ENCODE measurements at regions not wholly inside any gene's neighbourhood (a gene's known extent, or its start where the extent isn't known, plus 50 kb on each side); places are given as distances from the start of the nearest gene placed in this dataset.

- Histone ChIP-seq H3K79me2 (ENCODE audit: insufficient read depth, low read length) (no peaks in the 10 kb centered on the region), H3K23me2 (ENCODE audit: insufficient read length, low read depth, low read length, poor library complexity, severe bottlenecking) (no peaks in the 10 kb centered on the region), H4K8ac (replicated peaks; ENCODE audit: insufficient read length, low read depth, low read length) (no peak overlapping the region), H2BK12ac (ENCODE audit: insufficient read length, low read depth, low read length) (no peak overlapping the region), H3K18ac (ENCODE audit: insufficient read length, low read depth, low read length) (no peak overlapping the region), H2BK20ac (ENCODE audit: low read depth, low read length, poor library complexity, severe bottlenecking) (no peak overlapping the region), H2AK5ac (ENCODE audit: insufficient read length, low read length) (no peak overlapping the region), H2BK15ac (ENCODE audit: low read depth, low read length) (no peak overlapping the region), H3T11ph (ENCODE audit: low read length) (no peak overlapping the region), H2AFZ (ENCODE audit: low read length) (no peak overlapping the region), H3K9ac (ENCODE audit: extremely low read depth, insufficient read length, low read length) (no peak overlapping the region), H2BK120ac (ENCODE audit: low read depth, low read length, poor library complexity, severe bottlenecking) (no peak overlapping the region), H4K5ac (ENCODE audit: insufficient read length, low read depth, low read length) (no peak overlapping the region), H3K27ac (ENCODE audit: insufficient read length, low read depth, low read length) (no peak overlapping the region), H3K56ac (ENCODE audit: insufficient read length, low read depth, low read length) (no peak overlapping the region), H2BK5ac (ENCODE audit: insufficient read length, low read length) (no peak overlapping the region), H3K4me1 (ENCODE audit: insufficient read depth, low read length) (no peaks in the 10 kb centered on the region), H4K91ac (ENCODE audit: insufficient read length, low read depth, low read length) (no peak overlapping the region), H3K9me3 (ENCODE audit: control insufficient read depth, low read depth, low read length) (no peaks in the 10 kb centered on the region), H3K27me3 (ENCODE audit: insufficient read depth, low read length) (no peaks in the 10 kb centered on the region), H3K4ac (ENCODE audit: low read depth, low read length) (no peak overlapping the region), H3K4me2 (ENCODE audit: insufficient read depth, insufficient read length, low read length) (no peak overlapping the region), H3K23ac (ENCODE audit: insufficient read length, low read depth, low read length) (no peak overlapping the region), H3K79me1 (ENCODE audit: insufficient read depth, low read depth, low read length, poor library complexity, severe bottlenecking) (no peaks in the 10 kb centered on the region), H3K14ac (ENCODE audit: insufficient read depth, low read length) (no peak overlapping the region), H4K20me1 (ENCODE audit: control insufficient read depth, insufficient read depth, insufficient read length) (no peaks in the 10 kb centered on the region)
- WGBS (ENCODE audit: extremely low coverage, insufficient read length, low lambda C conversion rate) = no CpG with 5 or more reads among the region's 4 CpGs
- no peak for DNase-seq
- Mint-ChIP-seq H3K9me3 (peaks cover 0 to 4% of the 10 kb centered on the region in 2 experiments; a peak in 2 of 5 replicates), H3K4me3 (no peak overlapping the region), H3K27ac (no peak overlapping the region), H3K27me3 (ENCODE audit: low read depth) (peaks cover 1% of the 10 kb centered on the region; the same call in 1 of the 2 replicates), H3K4me1 (peaks cover 2 to 3% of the 10 kb centered on the region in 2 experiments; a peak in 3 of 4 replicates), H3K36me3 (ENCODE audit: insufficient read depth in 1 of 3, low read depth in 3 of 3) (peaks cover 0 to 3% (median 2%) of the 10 kb centered on the region in 3 experiments; a peak in 2 of 7 replicates)
- no peak for TF ChIP-seq CTCF (conservative IDR thresholded peaks at IDR 0.05)
Measured at GRCh38 chr5:124537522-124537921, 208.9 kb downstream of the ZNF608 start.
